A172 (cell line): ENCODE measurements at regions not wholly inside any gene's neighbourhood (a gene's known extent, or its start where the extent isn't known, plus 50 kb on each side); places are given as distances from the start of the nearest gene placed in this dataset.
"Not testable (repeated sequence)": the region's sequence is repeated elsewhere in the genome, so short reads cannot be mapped to it uniquely, and the experiment has no call there.

ENCODE experiments used
- DNase-seq: peaks from one replicate; pipeline ENCODE4 v3.0.0-alpha.2; 2015; ENCODE audit warnings: low spot score

DNA sequence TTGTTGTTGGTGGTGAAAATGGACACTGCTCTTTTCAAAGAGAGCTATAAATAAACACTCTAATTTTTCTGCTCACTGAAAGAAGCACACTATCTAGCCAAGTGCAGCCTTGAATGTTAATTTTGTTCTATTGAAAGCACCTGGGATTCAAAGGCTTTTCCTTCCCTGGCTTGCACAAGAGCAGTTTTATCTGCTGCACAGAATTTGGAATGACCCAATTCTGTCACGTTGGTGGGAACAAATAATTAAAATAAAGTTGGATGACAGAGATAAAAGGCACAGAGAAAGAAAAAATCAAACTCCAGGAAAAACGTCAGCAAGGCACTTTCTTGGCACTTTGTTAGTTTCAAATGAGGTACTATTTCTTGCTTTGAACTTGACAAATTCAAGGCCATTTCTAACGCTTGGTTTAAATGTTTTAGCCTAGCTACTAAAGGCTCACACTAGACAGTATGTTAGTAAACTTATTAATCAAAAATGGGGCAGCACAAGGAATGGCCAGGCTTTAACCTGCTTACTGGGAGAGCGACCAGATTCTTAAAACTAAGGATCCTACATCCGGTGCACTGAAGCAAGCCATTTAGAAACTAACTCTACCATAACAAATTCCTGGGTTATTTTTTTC, 145.5 kb upstream of the ARG1 start:
- DNase-seq: no peak

DNA sequence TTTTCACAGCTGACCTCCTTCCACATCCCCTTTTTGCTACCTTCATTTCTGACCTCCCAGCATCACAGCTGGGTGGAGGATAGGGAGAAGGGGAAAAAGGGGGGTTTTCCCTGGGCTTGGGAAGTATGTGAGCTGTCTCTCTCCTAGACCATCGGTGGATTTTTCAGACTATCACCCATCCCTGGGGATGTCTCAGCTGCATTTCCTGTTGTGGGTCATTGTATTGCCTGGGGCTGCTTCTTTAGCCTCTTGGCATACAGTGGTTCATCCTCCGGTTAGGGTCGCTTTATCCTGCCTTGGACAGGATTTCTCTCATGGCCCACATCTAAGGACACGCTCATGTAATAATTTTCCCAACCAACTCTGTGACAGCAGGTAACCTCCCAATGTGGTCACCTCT, 142.5 kb upstream of the ARG1 start:
- DNase-seq: no peak

DNA sequence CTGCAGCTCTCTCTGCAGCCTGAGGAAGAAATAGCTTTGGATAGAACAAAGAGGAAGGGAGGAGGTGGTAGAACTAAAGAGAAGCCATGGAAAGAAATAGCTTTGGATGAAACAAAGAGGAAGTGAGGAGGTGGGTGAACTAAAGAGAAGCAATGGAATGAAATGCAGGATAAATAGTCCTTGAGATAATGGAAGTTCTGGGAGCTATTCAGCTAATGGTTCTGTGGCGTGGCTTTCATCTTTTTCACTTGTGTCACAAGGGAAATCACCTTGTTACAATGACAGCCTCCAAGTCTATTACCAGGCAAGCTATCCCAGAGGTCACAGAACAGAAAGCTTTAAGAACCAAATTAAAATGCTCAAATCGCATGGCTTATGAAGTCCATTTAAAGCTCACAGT, 141.3 kb upstream of the ARG1 start:
- DNase-seq: no peak

DNA sequence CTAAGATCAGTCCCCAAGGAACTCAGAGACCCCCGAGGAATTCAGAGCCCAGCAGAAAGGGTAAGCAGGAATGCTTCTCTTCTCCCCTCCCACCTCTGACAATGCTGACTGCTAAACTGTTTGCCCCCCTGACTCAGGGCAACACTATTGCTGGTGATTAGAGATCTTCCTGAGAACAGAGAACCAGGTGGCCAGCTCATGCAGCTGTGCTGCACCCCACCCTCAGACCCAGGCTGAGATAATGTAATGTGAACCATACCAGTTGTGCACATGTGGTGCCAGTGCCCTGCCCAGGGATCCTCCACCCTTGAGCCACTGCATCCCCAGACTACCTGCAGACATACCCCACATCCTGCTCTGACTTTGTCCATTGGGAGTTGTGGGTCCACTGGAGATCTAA, 139.1 kb upstream of the ARG1 start:
- no peak for DNase-seq

DNA sequence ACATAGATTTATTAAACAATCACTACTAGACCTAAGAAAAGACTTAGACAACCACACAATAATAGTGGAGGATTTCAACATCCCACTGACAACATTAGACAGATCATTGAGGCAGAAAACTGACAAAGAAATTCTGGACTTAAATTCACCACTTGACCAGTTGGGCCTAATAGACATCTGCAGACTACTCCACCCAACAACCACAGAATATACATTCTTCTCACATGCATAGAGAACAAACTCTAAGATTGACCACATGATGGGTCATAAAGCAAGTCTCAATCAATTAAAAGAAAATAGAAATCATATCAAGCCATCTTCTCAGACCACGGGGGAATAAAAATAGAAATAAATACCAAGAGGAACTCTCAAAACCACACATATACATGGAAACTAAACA, 136.7 kb upstream of the ARG1 start:
- no peak for DNase-seq

DNA sequence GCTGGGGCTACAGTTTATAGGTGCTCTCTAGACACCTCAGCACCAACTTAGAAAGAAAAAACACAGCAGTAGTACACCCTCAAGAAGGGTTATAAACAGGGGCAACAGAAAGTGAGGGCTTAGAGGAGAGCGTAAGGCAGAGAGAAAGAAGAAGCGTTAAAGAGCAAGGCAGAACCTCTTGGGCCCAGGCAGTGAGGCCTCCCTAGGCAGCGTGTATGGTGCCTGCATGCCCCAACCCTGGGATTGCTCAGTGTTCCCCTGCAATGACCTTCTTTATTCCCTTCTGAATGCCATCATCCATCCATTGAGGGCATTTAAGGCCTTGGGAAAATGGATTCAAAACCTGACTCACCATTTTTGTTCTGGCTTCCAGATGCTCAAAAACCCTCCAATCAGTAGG, 130.0 kb upstream of the ARG1 start:
- DNase-seq: no peak

DNA sequence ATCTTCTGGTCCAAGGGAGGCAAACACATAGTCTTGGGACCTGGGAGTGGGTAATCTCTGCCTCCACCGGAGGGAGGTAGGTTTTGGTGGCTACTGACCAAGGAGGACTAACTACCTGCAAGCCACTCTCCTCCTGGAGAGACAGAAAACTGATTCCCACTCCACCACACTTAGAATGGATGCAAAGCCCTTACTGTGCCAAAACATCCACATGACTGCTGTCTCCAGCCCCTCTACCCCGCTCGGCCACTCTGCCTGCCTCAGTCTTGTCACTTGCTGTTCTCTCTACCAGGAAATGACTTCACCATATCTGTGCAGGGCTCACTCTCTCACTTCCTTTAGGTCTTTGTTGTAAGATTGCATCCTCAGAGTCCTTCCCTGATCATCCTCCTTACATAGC, 129.5 kb upstream of the ARG1 start:
- no peak for DNase-seq

DNA sequence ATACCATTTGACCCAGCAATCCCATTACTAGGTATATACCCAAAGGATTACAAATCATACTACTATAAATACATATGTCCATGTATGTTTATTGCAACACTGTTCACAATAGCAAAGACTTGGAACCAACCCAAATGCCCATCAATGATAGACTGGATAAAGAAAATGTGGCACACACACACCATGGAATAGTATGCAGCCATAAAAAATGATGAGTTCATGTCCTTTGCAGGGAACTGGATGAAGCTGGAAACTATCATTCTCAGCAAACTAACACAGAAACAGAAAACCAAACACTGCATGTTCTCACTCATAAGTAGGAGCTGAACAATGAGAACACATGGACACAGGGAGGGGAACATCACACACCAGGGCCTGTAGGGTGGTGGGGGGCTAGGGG, 127.7 kb upstream of the ARG1 start:
- not testable (repeated sequence) for DNase-seq

DNA sequence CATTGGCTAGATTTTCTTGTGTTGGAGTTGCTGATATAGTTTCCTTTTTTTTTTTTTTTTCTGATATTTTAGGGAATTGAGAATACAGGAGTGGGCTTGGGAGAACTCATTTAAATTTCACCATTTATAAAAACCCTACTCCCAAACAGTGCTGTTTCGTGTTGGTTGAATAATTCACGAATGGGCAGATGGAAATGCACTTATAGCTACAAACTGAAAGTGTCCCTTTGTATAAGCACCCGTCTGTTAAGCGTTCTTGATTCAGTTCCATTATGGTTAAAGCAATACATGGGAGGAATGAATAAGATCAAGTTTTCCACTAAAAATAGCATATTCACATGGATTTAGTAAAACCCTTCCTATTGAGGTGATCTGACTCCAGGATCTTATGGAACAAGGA, 122.2 kb upstream of the ARG1 start:
- no peak for DNase-seq

DNA sequence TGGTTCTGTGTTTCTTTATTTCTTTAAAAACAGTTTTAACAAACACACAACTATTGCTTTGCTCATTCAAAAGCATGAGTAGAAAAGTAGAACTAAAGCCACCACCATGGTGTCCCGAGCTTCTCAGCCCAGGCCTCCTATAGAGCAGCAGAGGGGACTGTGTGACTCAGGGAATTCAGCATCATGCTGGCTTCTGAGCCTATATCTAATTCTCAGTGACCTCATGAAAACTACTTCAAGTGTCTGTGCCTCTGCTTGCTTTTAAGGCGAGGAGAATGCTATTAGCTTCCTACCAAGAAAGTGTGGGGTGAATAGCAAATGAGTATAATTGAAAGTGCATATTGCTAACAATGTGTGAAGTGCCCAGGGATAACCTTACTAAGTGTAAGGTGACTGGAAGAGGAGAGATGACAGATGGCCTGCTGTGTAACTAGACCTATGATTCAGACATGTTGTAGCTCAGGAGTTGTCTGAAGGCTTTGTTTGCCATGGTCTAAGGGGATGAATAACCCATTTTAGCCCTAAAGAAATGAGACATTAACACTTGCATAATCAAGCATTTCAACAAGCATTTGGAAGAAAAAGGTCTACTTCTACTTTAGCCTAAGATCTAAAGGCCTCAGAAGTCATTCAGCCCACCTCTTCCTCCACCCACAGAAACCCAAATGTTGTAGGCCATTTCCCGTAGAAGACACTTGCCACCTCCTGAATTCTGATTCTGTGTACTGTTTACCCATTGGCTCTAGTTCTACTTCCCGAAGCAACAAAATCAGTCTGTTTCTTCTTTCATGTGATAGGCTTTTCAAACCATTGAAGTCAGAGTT, 121.5 kb upstream of the ARG1 start:
- no peak for DNase-seq

DNA sequence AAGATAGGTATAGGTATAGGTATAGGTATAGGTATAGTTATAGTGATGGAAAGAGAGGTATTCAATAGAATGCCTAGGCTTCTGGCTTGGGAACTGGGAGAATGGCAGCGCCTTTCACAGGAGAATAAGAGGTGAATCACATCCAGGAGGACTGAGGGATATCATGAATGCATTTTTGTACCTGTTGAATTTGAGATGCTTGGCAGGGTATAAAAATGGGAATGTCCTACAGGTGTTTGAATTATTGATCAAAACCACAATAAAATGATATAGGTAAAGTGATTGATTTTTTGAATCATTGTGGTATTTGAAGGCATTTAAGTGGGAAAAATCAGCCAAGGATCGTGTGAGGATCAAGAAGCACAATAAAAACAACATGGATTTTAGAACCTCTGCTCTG, 119.2 kb upstream of the ARG1 start:
- DNase-seq: no peak

DNA sequence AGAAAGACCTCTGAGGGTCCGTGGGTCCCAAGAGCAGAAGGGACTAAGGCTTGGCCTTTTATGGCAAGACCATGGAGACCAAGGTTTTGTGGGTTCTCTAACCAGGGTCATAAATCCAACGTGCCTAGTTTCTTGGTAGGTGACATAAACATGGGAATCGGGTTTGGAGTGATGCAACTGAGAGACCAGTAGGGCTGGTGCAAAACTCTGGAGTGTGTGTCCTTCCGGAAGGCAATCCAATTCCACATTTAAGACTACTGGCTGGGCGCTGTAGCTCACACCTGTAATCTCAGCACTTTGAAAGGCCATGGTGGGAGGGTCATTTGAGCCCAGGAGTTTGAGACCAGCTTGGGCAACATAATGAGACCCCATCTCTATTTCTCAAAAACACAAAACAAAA, 116.5 kb upstream of the ARG1 start:
- no peak for DNase-seq

DNA sequence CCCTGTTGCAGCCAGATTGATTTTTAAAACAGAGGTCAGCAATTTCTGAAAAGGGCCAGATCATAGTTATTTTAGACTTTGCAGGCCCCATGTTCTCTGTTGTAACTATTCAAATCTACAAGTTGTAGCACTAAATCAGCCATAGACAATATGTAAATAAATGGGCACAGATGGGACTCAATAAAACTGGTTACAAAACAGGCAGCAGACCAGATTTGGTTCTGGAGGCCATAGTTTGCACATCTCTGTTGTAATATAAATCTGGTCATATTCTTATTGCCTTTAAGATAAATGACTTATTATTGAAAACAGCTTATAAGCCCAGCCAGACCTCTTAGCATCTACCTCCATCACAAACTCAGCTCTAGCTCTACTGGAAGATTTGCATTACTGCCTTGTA, 114.0 kb upstream of the ARG1 start:
- no peak for DNase-seq

DNA sequence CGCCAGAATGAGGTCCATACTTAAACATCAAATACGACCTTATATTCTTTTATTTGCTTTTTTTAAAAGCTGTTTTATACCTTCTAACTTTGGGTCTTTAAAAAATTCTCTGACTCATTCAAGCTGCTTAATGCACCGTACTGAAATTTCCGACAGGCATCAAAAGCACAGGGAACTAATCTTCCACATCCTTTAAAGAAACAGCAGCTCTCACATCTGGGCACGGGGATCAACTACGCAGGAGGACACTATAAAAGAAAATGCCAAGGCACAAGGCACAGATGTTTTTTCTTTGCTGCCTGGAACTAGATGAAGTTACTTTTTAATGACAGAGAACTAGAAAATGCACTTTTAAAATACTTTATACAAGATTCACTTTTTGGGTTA, 112.4 kb upstream of the ARG1 start:
- no peak for DNase-seq

DNA sequence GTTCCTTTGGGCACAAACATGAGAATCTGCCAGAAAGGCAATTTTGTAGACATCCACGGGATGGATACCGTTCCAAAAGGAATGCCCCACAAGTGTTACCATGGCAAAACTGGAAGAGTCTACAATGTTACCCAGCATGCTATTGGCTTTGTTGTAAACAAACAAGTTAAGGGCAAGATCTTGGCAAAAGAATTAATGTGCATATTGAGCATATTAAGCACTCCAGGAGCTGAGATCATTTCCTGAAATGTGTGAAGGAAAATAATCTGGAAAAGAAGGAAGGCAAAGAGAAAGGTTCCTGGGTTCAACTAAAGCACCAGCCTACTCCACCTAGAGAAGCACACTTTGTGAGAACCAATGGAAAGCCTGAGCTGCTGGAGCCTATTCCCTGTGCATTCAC, 103.9 kb upstream of the ARG1 start:
- DNase-seq: no peak

DNA sequence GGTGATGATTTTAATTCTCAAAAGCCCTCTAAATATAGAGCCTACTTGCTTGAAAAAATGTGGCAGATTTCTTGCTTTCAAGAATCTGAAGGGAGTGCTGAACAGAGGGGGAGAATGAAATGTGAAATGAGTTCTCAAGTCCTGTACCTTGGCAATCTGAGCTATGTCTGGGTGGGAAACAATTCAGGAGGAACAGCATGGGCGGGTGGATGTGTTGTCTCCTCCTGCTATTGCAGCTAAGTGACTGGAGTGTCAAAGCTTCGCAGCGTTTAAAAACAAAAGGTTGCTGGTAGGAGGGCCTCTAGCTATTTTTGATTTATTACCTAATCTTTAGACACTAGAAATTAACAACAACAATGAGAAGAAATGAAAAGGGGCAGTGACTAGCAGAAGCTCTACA, 102.5 kb upstream of the ARG1 start:
- no peak for DNase-seq

DNA sequence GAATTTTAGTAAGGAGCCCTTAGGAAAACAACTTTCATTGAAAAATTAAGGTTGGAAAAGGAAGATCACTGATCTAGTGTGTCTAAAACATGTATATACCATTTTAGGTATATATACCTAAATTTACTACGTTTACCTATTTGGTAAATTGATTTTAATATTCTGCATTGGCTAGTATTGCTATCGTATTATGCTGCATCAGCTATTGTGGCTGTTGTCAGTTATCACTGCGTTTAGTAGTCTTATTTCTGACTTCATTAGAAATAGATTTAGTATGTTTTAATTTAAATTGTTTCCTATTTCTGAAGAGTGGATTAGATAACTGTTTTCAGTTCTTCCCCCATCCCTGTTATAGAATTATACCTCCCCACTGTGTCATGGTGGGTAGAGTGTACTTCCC, 101.7 kb upstream of the ARG1 start:
- DNase-seq: no peak

DNA sequence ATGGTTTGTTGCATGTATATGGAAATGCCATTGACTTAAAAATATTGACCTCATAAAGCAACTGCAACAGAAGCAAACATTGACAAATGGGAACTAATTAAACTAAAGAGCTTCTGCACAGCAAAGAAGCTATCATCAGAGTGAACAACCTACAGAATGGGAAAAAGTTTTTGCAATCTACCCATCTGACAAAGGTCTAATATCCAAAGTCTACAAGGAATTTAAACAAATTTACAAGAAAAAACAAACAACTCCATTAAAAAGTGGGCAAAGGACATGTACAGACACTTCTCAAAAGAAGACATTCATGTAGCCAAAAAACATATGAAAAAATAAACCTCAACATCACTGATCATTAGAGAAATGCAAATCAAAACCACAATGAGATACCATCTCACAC, 99.7 kb upstream of the ARG1 start:
- DNase-seq: not testable (repeated sequence)

DNA sequence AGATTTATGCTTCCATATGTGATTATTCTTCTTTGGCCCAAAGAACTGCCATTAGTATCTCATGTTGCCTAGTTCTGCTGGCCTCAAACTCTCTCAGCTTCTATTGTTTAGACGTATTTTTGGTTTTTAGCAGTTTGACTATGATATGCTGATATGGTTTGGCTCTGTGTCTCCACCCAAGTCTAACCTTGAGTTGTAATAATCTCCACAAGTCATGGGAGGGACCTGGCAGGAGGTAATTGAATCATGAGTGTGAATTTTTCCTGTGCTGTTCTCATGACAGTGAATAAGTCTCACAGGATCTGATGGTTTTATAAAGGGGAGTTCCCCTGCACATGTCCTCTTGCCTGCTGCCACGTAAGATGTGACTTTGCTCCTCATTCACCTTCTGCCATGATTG, 96.7 kb upstream of the ARG1 start:
- DNase-seq: no peak

DNA sequence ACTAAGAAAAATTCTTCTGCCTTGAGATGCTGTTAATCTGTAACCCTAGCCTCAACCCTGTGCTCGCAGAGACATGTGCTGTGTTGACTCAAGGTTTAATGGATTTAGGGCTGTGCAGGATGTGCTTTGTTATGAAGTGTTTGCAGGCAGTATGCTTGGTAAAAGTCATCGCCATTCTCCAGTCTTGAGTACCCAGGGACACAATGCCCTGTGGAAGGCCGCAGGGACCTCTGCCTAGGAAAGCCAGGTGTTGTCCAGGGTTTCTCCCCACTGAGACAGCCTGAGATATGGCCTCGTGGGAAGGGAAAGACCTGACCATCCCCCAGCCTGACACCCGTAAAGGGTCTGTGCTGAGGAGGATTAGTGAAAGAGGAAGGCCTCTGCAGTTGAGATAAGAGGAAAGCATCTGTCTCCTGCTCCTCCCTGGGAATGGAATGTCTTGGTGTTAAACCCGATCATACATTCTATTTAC, 94.2 kb upstream of the ARG1 start:
- DNase-seq: not testable (repeated sequence)

DNA sequence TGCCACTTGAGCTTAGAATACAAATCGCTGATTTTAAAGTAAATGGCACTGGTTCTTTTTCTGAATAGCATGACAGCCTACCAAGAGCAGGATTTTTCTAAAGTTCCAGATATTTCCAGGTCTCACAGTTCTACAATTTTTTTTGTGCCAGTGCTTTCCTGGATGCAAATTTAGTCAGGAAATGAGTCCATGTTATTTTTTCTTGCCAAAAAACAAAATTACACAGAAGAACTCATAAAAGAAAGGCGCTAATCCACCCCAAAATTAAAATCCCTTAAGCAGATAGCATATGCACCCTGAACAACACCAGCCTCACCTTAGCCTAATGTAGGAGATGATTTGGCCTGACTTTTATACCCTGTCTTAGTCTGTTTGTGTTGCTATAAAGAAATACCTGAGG, 86.4 kb upstream of the ARG1 start:
- DNase-seq: no peak

DNA sequence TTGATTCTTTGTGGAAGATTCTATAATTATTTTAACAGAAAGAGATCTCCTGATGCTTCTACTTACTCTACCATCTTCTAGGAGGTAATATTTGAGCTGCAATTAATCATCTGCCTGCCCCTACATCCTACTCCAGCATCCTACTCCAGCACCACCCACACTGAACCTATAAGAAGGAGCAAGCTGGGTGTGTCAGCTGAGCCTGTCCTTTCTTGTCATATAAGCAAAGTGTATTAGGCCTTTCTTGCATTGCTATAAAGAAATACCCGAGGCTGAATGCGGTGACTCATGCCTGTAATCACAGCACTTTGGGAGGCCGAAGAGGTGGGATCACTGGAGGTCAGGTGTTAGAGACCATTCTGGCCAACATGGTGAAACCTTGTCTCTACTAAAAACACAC, 84.2 kb upstream of the ARG1 start:
- peak; percentile 9 for DNase-seq

DNA sequence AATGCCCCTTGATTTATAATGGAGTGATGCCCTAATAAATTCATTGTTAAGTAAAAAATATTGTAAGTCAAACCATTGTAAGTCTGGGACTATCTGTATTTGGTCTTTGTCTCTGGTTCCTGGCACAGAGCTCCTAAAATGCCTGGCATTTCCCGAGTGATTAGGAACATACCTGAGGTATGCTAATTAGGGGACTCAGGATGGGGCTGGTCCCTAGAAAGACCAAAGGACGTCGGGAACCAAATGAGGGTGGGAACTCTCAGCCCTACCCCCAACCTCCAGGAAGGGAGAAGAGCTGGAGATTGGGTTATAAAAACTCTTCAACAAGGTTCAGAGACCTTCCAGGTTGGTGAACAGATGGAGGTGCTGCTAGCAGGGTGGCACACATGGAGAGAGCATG, 82.6 kb upstream of the ARG1 start:
- DNase-seq: no peak
